ENCODE measurements at regions not wholly inside any gene's neighbourhood (a gene's known extent, or its start where the extent isn't known, plus 50 kb on each side); places are given as distances from the start of the nearest gene placed in this dataset.

DNA sequence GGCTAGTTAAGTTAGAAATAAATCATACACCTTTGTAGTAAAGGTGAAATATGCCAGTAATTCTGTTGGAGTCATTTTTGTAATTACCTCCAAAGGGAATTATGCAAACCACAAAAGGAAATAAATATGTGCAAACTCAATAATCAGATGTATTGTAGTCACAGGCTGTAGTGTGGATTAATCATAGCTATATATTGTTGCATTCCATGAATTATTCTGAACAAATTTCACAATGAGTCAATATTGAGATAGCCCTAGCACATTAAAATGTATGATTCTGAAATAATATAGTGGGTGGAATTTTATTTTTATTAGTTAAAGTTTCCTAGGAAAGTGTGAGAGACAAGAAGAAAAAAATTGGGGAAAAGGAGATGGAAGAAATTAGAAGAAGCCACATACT is 790.5 kb upstream of the PCDH20 start:
- H3K9me3 ChIP-seq (ENCODE audit: insufficient read depth, low read length) = no peaks in the 10 kb centered on the region
- DNase-seq (ENCODE audit: low read depth, low spot score) = no peak
- TF ChIP-seq ZNF274 (IDR thresholded peaks at IDR 0.05; ENCODE audit: low read depth, low read length) = no peak
- no peak for TF ChIP-seq SUZ12 (IDR thresholded peaks at IDR 0.05; ENCODE audit: extremely low read depth, insufficient read depth, insufficient read length)
- no peak for TF ChIP-seq YY1 (IDR thresholded peaks at IDR 0.05; ENCODE audit: insufficient read depth, insufficient read length)
- H3K27me3 ChIP-seq (ENCODE audit: insufficient read depth, insufficient read length) = no peaks in the 10 kb centered on the region
- H3K4me1 ChIP-seq (ENCODE audit: insufficient read depth, insufficient read length) = no peaks in the 10 kb centered on the region
- H3K4me3 ChIP-seq (ENCODE audit: insufficient read length, low read depth) = no peak overlapping the region
- H3K9ac ChIP-seq (ENCODE audit: insufficient read length, low read depth) = no peak overlapping the region
- H3K36me3 ChIP-seq (ENCODE audit: insufficient read depth, insufficient read length, low read length) = no peaks in the 10 kb centered on the region

DNA sequence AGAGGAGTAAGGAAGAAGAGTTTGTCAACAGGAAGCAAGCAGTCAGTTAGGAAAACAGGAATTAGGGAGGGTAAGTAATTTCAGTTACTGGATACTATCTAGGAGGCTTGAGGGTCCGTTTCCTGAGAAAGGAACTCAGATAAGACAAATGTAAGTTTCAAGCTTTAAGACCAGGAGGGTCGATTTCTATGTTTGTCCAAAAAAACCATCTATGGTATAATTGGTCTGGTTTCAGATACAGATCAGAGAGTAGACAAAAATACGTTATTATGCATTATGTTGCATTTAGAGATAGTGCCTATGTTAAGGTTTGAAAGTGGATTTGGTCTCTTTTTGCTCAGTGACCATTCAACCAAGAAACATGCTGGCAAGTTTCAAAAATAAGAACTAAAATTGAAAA is 789.6 kb upstream of the PCDH20 start:
- H3K4me1 ChIP-seq (ENCODE audit: insufficient read depth, insufficient read length) = no peaks in the 10 kb centered on the region
- H3K9ac ChIP-seq (ENCODE audit: insufficient read length, low read depth) = no peak overlapping the region
- DNase-seq (ENCODE audit: low read depth, low spot score) = no peak
- H3K27me3 ChIP-seq (ENCODE audit: insufficient read depth, insufficient read length) = no peaks in the 10 kb centered on the region
- TF ChIP-seq ZNF274 (IDR thresholded peaks at IDR 0.05; ENCODE audit: low read depth, low read length) (no peak), SUZ12 (IDR thresholded peaks at IDR 0.05; ENCODE audit: extremely low read depth, insufficient read depth, insufficient read length) (no peak), YY1 (IDR thresholded peaks at IDR 0.05; ENCODE audit: insufficient read depth, insufficient read length) (no peak)
- H3K4me3 ChIP-seq (ENCODE audit: insufficient read length, low read depth) = no peak overlapping the region
- no peaks in the 10 kb centered on the region for H3K9me3 ChIP-seq (ENCODE audit: insufficient read depth, low read length)
- H3K36me3 ChIP-seq (ENCODE audit: insufficient read depth, insufficient read length, low read length) = no peaks in the 10 kb centered on the region

GRCh38 chr13:62194371-62194770 is 778.7 kb upstream of the PCDH20 start:
- no peaks in the 10 kb centered on the region for H3K9me3 ChIP-seq (ENCODE audit: insufficient read depth, low read length)
- H3K4me1 ChIP-seq (ENCODE audit: insufficient read depth, insufficient read length) = no peaks in the 10 kb centered on the region
- DNase-seq (ENCODE audit: low read depth, low spot score) = no peak
- no peaks in the 10 kb centered on the region for H3K27me3 ChIP-seq (ENCODE audit: insufficient read depth, insufficient read length)
- no peaks in the 10 kb centered on the region for H3K36me3 ChIP-seq (ENCODE audit: insufficient read depth, insufficient read length, low read length)
- no peak overlapping the region for H3K4me3 ChIP-seq (ENCODE audit: insufficient read length, low read depth)
- no peak overlapping the region for H3K9ac ChIP-seq (ENCODE audit: insufficient read length, low read depth)
- no peak for TF ChIP-seq YY1 (IDR thresholded peaks at IDR 0.05; ENCODE audit: insufficient read depth, insufficient read length)
- TF ChIP-seq ZNF274 (IDR thresholded peaks at IDR 0.05; ENCODE audit: low read depth, low read length) = no peak
- TF ChIP-seq SUZ12 (IDR thresholded peaks at IDR 0.05; ENCODE audit: extremely low read depth, insufficient read depth, insufficient read length) = no peak

GRCh38 chr13:62193919-62194318 is 778.3 kb upstream of the PCDH20 start:
- no peak overlapping the region for H3K4me3 ChIP-seq (ENCODE audit: insufficient read length, low read depth)
- no peaks in the 10 kb centered on the region for H3K36me3 ChIP-seq (ENCODE audit: insufficient read depth, insufficient read length, low read length)
- H3K9me3 ChIP-seq (ENCODE audit: insufficient read depth, low read length) = no peaks in the 10 kb centered on the region
- DNase-seq (ENCODE audit: low read depth, low spot score) = no peak
- H3K9ac ChIP-seq (ENCODE audit: insufficient read length, low read depth) = no peak overlapping the region
- no peak for TF ChIP-seq YY1 (IDR thresholded peaks at IDR 0.05; ENCODE audit: insufficient read depth, insufficient read length)
- no peak for TF ChIP-seq SUZ12 (IDR thresholded peaks at IDR 0.05; ENCODE audit: extremely low read depth, insufficient read depth, insufficient read length)
- no peak for TF ChIP-seq ZNF274 (IDR thresholded peaks at IDR 0.05; ENCODE audit: low read depth, low read length)
- H3K27me3 ChIP-seq (ENCODE audit: insufficient read depth, insufficient read length) = no peaks in the 10 kb centered on the region
- no peaks in the 10 kb centered on the region for H3K4me1 ChIP-seq (ENCODE audit: insufficient read depth, insufficient read length)

DNA sequence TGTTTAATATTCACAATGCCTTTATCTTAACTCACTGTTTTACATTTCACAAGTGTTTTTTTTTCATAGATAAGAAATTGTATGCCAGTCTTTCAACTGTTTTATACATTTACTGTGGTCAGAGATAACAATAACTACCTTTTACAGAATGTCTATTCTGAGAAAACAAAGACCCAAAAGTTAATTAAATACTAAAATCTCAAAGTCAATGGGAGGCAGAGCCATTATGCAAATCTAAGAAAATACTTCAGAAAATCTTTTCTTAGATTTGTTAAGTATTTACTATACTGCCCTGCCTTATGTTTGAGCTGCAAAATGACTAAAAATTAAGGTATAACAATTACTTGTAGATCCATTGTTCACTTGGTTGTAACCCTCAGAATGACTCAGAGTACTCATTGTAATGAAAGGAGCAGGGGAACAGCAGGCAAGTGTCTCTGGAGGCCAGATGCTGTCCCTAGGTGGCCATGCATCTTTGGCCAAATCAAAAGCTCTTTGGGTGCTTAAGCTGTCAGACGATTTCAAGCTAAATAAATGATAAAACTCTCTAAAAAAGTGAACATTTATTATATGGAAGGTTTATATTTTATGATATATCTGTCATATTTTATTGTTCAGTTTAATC is 770.1 kb upstream of the PCDH20 start:
- no peak overlapping the region for H3K9ac ChIP-seq (ENCODE audit: insufficient read length, low read depth)
- no peaks in the 10 kb centered on the region for H3K27me3 ChIP-seq (ENCODE audit: insufficient read depth, insufficient read length)
- no peaks in the 10 kb centered on the region for H3K36me3 ChIP-seq (ENCODE audit: insufficient read depth, insufficient read length, low read length)
- TF ChIP-seq SUZ12 (IDR thresholded peaks at IDR 0.05; ENCODE audit: extremely low read depth, insufficient read depth, insufficient read length) (no peak), ZNF274 (IDR thresholded peaks at IDR 0.05; ENCODE audit: low read depth, low read length) (no peak), YY1 (IDR thresholded peaks at IDR 0.05; ENCODE audit: insufficient read depth, insufficient read length) (no peak)
- DNase-seq (ENCODE audit: low read depth, low spot score) = peak; percentile 6
- H3K4me1 ChIP-seq (ENCODE audit: insufficient read depth, insufficient read length) = no peaks in the 10 kb centered on the region
- no peaks in the 10 kb centered on the region for H3K9me3 ChIP-seq (ENCODE audit: insufficient read depth, low read length)
- H3K4me3 ChIP-seq (ENCODE audit: insufficient read length, low read depth) = no peak overlapping the region

DNA sequence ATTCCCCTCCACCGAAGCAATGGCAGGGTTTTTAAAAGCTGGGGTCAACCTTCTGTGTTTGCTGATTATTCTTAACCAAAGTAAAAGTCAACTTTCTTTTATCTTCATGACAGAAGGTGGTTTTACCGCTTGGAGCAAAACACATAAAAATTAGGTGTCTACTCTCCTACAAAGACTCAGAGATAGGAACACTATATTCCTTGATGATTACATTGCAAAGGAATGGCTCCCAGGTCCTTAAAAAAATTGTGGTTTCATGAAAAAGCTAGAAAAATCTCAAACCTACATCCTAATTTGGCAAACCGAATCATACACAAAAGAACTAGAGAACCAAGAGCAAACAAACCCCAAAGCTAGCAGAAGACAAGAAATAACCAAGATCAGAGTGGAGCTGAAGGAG is 760.4 kb upstream of the PCDH20 start:
- Histone ChIP-seq H3K9me3 (ENCODE audit: insufficient read depth, low read length) (no peaks in the 10 kb centered on the region), H3K9ac (ENCODE audit: insufficient read length, low read depth) (no peak overlapping the region), H3K36me3 (ENCODE audit: insufficient read depth, insufficient read length, low read length) (no peaks in the 10 kb centered on the region), H3K27me3 (ENCODE audit: insufficient read depth, insufficient read length) (no peaks in the 10 kb centered on the region), H3K4me1 (ENCODE audit: insufficient read depth, insufficient read length) (no peaks in the 10 kb centered on the region), H3K4me3 (ENCODE audit: insufficient read length, low read depth) (no peak overlapping the region)
- DNase-seq (ENCODE audit: low read depth, low spot score) = no peak
- no peak for TF ChIP-seq ZNF274 (IDR thresholded peaks at IDR 0.05; ENCODE audit: low read depth, low read length)

GRCh38 chr13:62173958-62174357 is 758.3 kb upstream of the PCDH20 start:
- DNase-seq (ENCODE audit: low read depth, low spot score) = no peak
- no peak for TF ChIP-seq SUZ12 (IDR thresholded peaks at IDR 0.05; ENCODE audit: extremely low read depth, insufficient read depth, insufficient read length)
- no peak for TF ChIP-seq YY1 (IDR thresholded peaks at IDR 0.05; ENCODE audit: insufficient read depth, insufficient read length)
- no peak for TF ChIP-seq ZNF274 (IDR thresholded peaks at IDR 0.05; ENCODE audit: low read depth, low read length)
- H3K9ac ChIP-seq (ENCODE audit: insufficient read length, low read depth) = no peak overlapping the region

More at GRCh38 chr13:62173958-62174357, 758.3 kb upstream of the PCDH20 start:
- Histone ChIP-seq H3K4me3 (ENCODE audit: insufficient read length, low read depth) (no peak overlapping the region), H3K27me3 (ENCODE audit: insufficient read depth, insufficient read length) (no peaks in the 10 kb centered on the region), H3K9me3 (ENCODE audit: insufficient read depth, low read length) (no peaks in the 10 kb centered on the region), H3K36me3 (ENCODE audit: insufficient read depth, insufficient read length, low read length) (no peaks in the 10 kb centered on the region), H3K4me1 (ENCODE audit: insufficient read depth, insufficient read length) (no peaks in the 10 kb centered on the region)
